Tibial nerve (tissue), 4 donors: ENCODE measurements at regions not wholly inside any gene's neighbourhood (a gene's known extent, or its start where the extent isn't known, plus 50 kb on each side); places are given as distances from the start of the nearest gene placed in this dataset.

Experiments used
- CTCF ChIP-seq, 5 experiments: fragments of 200-600 bp in 3 of 5; fragments of 450-650 bp in 2 of 5; sonication (generic) in 3 of 5; IDR thresholded peaks; one replicate each; pipeline ENCODE4 v1.5.1; 2016 to 2019; ENCODE audit warnings: antibody characterized with exemption in 5 of 5, mild to moderate bottlenecking in 3 of 5, moderate library complexity in 2 of 5
- EP300 ChIP-seq, 2 donors: sonication (generic); formaldehyde crosslinking; IDR thresholded peaks; one replicate each; pipeline ENCODE4 v1.6.1; 2017; ENCODE audit warnings: antibody characterized with exemption in 2 of 2, mild to moderate bottlenecking in 1 of 2

- TF ChIP-seq CTCF (IDR thresholded peaks at IDR 0.05) (no peak), EP300 (IDR thresholded peaks at IDR 0.05) (no peak)
Observed at GRCh38 chr21:30097791-30098190, 68.8 kb downstream of the CLDN17 start.
